Smooth muscle cell (in vitro differentiated cells): ENCODE measurements at regions not wholly inside any gene's neighbourhood (a gene's known extent, or its start where the extent isn't known, plus 50 kb on each side); places are given as distances from the start of the nearest gene placed in this dataset.
"Not testable (repeated sequence)": the region's sequence is repeated elsewhere in the genome, so short reads cannot be mapped to it uniquely, and the experiment has no call there.

Source experiments
- DNase-seq: peaks from one replicate; lab custom pipeline; 2025; ENCODE audit not compliant: unreplicated experiment; lab: John Stamatoyannopoulos, UW
- H2AFZ ChIP-seq: fragments of 200-600 bp; sonication (generic); 2 replicates; pipeline ENCODE4 v1.6.0; 2016; ENCODE audit warnings: antibody characterized with exemption, low read depth, mild to moderate bottlenecking
- H3F3A ChIP-seq: fragments of 200-600 bp; sonication (generic); 2 replicates; pipeline ENCODE4 v1.6.0; 2017; ENCODE audit warnings: antibody characterized with exemption, low read depth
- H3K27ac ChIP-seq: fragments of 200-600 bp; sonication (generic); 2 replicates; pipeline ENCODE4 v1.5.1; 2016; ENCODE audit warnings: low read depth, mild to moderate bottlenecking
- H3K27me3 ChIP-seq: fragments of 200-600 bp; sonication (generic); 2 replicates; pipeline ENCODE4 v1.6.1; 2016; ENCODE audit warnings: low read depth, mild to moderate bottlenecking
- H3K36me3 ChIP-seq: fragments of 200-600 bp; sonication (generic); 2 replicates; pipeline ENCODE4 v1.5.1; 2016; ENCODE audit warnings: low read depth
- H3K4me1 ChIP-seq: fragments of 200-600 bp; sonication (generic); 2 replicates; pipeline ENCODE4 v1.5.1; 2016; ENCODE audit warnings: low read depth
- H3K4me2 ChIP-seq: fragments of 200-600 bp; sonication (generic); 2 replicates; pipeline ENCODE4 v1.6.0; 2016; ENCODE audit warnings: mild to moderate bottlenecking
- H3K4me3 ChIP-seq: fragments of 200-600 bp; sonication (generic); 2 replicates; pipeline ENCODE4 v1.5.1; 2016; ENCODE audit warnings: mild to moderate bottlenecking
- H3K79me2 ChIP-seq: fragments of 200-600 bp; sonication (generic); 2 replicates; pipeline ENCODE4 v1.6.0; 2016; ENCODE audit warnings: low read depth, mild to moderate bottlenecking
- H3K9ac ChIP-seq: fragments of 200-600 bp; sonication (generic); 2 replicates; pipeline ENCODE4 v1.6.0; 2016; ENCODE audit warnings: low read depth
- H3K9me3 ChIP-seq: fragments of 200-600 bp; sonication (generic); replicated peaks from 2 replicates; pipeline ENCODE4 v1.5.1; 2016; ENCODE audit warnings: low read depth
- H4K20me1 ChIP-seq: fragments of 200-600 bp; sonication (generic); 2 replicates; pipeline ENCODE4 v1.6.0; 2016; ENCODE audit warnings: low read depth
- CTCF ChIP-seq: fragments of 200-600 bp; sonication (generic); IDR thresholded peaks from 2 replicates; pipeline ENCODE4 v1.5.1; 2017; ENCODE audit warnings: borderline replicate concordance, mild to moderate bottlenecking, antibody characterized with exemption; ENCODE audit not compliant: insufficient read depth, poor library complexity, severe bottlenecking
- WGBS: methylation state at CpG from one replicate; pipeline ENCODE4 v1.1.7; 2016; ENCODE audit warnings: low lambda C conversion rate; 5-methylcytosine and 5-hydroxymethylcytosine counted together

DNA sequence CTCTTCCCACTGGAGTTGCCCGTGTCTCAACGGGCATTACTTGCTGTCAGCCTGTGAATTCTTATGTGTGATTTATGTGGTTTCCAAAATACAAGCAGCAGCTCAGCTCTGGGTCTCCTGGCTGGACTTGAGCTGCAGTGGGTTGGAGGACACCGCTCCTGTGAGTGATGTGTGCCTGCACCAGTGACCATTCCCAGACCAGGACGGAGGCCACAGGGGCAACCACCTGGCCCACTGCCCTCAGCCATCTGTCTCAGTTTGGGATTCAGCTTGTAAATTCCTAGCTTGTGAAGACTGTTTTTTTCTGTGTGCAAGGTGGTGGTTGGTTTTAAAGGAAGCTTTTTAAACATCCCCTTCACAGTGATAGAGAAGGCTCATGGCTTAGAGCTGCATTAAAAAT, 261.0 kb downstream of the BCL2 start:
- Histone ChIP-seq H2AFZ (no peak overlapping the region), H3K9ac (no peak overlapping the region), H3K9me3 (no peaks in the 10 kb centered on the region), H3K4me1 (no peaks in the 10 kb centered on the region), H3F3A (no peaks in the 10 kb centered on the region), H3K27ac (no peak overlapping the region), H3K4me2 (no peak overlapping the region), H3K4me3 (no peak overlapping the region), H4K20me1 (no peaks in the 10 kb centered on the region), H3K27me3 (no peaks in the 10 kb centered on the region), H3K36me3 (no peaks in the 10 kb centered on the region), H3K79me2 (no peaks in the 10 kb centered on the region)
- TF ChIP-seq CTCF = no peak
- WGBS = 85% methylated on average over 4 of the region's 4 CpGs
- no peak for DNase-seq

DNA sequence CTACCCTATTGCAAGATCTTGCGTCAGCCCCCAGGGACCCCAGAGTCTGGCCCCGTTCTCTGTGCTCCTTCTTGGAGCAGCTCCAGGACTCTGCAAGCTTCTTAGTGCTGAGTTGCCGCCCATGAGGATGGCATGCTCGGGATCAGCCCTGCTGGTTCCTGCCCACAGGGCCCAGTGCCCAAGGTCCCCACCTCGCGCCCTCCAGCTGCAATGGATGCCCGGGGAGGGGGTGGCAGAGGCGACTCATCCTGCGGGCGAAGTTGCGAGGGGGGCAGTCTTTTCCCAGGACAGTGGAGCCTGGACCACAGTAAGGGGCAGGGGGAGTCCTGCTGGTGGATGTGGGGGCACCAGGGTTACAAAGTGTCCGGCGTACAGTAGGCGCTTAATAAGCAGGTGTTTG, 261.9 kb downstream of the BCL2 start:
- Histone ChIP-seq H3K9ac (no peak overlapping the region), H2AFZ (no peak overlapping the region), H3K79me2 (no peaks in the 10 kb centered on the region), H3F3A (no peaks in the 10 kb centered on the region), H3K9me3 (no peaks in the 10 kb centered on the region), H4K20me1 (no peaks in the 10 kb centered on the region), H3K36me3 (no peaks in the 10 kb centered on the region), H3K27ac (no peak overlapping the region), H3K4me1 (no peaks in the 10 kb centered on the region), H3K4me3 (no peak overlapping the region), H3K27me3 (no peaks in the 10 kb centered on the region), H3K4me2 (no peak overlapping the region)
- no peak for TF ChIP-seq CTCF
- 94% methylated on average over 14 of the region's 14 CpGs for WGBS
- no peak for DNase-seq

- no peak overlapping the region for H3K4me3 ChIP-seq
- H3K4me1 ChIP-seq = no peaks in the 10 kb centered on the region
- H3K27ac ChIP-seq = no peak overlapping the region
- H3K9ac ChIP-seq = no peak overlapping the region
- H3K36me3 ChIP-seq = no peaks in the 10 kb centered on the region
- TF ChIP-seq CTCF = no peak
- H3K27me3 ChIP-seq = no peaks in the 10 kb centered on the region
- H3F3A ChIP-seq = no peaks in the 10 kb centered on the region
- WGBS = 84% methylated on average over 3 of the region's 3 CpGs
- H3K4me2 ChIP-seq = no peak overlapping the region
- no peaks in the 10 kb centered on the region for H3K79me2 ChIP-seq
- no peak for DNase-seq
- no peaks in the 10 kb centered on the region for H4K20me1 ChIP-seq
- H2AFZ ChIP-seq = no peak overlapping the region
- H3K9me3 ChIP-seq = no peaks in the 10 kb centered on the region
Observed at GRCh38 chr18:63054901-63055584, 264.5 kb downstream of the BCL2 start.

GRCh38 chr18:63051928-63052327, 267.6 kb downstream of the BCL2 start:
- Histone ChIP-seq H3F3A (no peaks in the 10 kb centered on the region), H3K4me3 (no peak overlapping the region), H3K4me2 (no peak overlapping the region), H3K4me1 (no peaks in the 10 kb centered on the region), H3K36me3 (no peaks in the 10 kb centered on the region), H3K79me2 (no peaks in the 10 kb centered on the region), H3K27ac (no peak overlapping the region), H3K9ac (no peak overlapping the region), H3K27me3 (peaks cover 5% of the 10 kb centered on the region), H3K9me3 (no peaks in the 10 kb centered on the region), H4K20me1 (no peaks in the 10 kb centered on the region), H2AFZ (no peak overlapping the region)
- 50% methylated on average over 3 of the region's 3 CpGs for WGBS
- DNase-seq = no peak
- TF ChIP-seq CTCF = no peak

GRCh38 chr18:63050667-63051395, 268.7 kb downstream of the BCL2 start:
- H3K4me3 ChIP-seq, DNase-seq, H3K4me2 ChIP-seq, H3K27me3 ChIP-seq, H3K36me3 ChIP-seq, H4K20me1 ChIP-seq, H3K4me1 ChIP-seq, H3K27ac ChIP-seq, H3K9me3 ChIP-seq, H3K79me2 ChIP-seq, H3K9ac ChIP-seq, H2AFZ ChIP-seq, H3F3A ChIP-seq: not testable (repeated sequence)
- 83% methylated on average over 9 of the region's 9 CpGs for WGBS
